VCaP (cell line): ENCODE measurements at regions not wholly inside any gene's neighbourhood (a gene's known extent, or its start where the extent isn't known, plus 50 kb on each side); places are given as distances from the start of the nearest gene placed in this dataset.

Source experiments
- H3K27ac ChIP-seq: fragments of 450-650 bp; 2 replicates; pipeline ENCODE4 v1.5.1; 2017
- CTCF ChIP-seq: fragments of 450-650 bp; conservative IDR thresholded peaks from 2 replicates; pipeline ENCODE4 v1.5.1; 2017; ENCODE audit warnings: mild to moderate bottlenecking, moderate library complexity

DNA sequence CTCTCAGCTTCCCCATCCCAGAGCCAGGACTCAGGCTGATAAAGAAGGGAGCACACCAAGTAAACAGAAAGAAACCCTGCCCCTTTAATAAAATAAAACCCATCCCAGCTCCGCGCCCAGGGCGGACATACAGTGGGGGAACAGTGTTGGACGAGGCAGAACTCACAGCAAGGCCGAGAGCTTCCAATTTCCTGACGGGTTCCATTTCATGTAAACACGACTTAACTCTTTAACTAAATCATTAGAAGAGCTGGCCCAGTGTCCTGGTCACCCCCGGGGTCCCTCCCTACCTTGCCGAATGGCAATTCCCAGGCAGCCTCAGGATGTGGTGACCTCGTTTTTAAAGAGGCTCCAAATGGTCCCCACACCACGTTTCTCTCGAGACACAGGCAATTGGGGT is 340.7 kb downstream of the FOXL1 start:
- H3K27ac ChIP-seq = no peak overlapping the region
- no peak for TF ChIP-seq CTCF

DNA sequence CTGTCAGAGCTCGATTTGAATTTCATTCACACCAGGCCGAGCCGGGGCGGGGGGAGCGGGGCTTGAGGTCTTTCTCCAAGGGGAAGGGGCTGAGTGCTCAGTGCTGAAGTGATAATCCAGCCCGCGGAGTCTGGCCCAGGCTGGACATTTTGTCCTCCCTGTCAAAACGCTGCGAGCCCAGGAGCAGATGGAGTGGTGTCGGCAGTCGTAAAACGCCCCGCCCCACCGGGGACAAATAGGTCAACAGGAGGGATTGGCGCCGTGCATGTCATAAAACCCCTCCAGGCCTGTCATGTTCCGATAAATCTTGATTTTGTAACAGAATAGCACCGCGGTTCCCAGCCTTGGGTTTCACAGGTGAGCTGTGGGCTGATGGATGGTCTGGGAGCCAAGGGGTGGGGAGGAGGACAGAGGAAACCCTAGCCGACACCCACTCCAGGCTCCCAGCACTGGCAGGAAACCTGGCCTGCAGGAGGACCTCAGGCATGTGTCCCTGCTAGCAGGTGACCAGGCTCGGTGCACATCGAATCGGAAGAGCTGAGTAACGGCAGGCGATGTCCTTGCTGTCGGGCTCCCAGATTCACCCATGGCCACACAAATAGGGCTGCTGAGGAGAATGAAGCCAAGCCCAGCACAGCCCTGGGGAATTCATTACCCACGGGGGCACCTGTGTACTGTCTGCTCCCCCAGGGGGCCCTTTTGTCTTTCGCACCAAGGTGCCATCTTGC is 341.4 kb downstream of the FOXL1 start:
- no peak overlapping the region for H3K27ac ChIP-seq
- TF ChIP-seq CTCF = no peak

- no peak for TF ChIP-seq CTCF
- H3K27ac ChIP-seq = no peak overlapping the region
These were observed 342.9 kb downstream of the FOXL1 start for GRCh38 chr16:86921289-86921688.

DNA sequence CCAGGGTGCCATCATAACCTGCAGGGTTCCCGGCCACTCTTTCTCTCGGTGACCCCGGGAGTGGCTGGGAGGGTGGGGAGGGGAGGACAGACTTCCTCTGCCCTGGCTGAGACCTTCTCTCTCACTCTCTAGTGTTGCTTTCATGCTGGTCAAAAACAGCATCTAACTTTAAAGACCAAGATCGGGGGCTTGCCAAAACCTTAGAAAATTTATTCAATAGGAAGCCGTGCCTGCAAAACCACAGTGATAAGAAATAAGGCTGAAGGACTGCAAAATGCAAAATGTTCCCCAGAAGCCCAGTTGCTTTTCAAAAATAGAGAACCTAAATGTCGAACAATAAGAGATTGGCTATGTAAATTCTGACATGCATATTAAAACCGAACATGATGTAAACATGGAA is 344.0 kb downstream of the FOXL1 start:
- no peak for TF ChIP-seq CTCF
- no peak overlapping the region for H3K27ac ChIP-seq

DNA sequence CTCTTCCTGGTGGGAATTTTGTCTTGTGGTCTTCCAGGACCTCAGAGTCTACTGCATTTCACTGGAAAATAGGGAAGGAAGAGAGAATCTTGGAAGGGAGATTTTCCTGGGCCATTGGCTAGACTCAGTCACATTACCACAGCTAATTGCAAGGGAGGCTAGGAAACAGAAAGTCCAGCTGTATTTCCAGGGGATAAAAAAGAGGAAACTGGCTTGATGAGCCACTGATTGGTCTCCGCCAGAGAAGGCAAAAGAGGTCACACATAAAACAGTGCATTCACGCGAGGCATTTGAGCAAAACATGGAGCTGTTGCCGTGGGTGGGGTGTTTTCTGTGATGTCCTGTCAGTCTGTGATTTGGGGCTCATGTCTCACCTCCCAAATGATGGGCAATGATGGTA is 345.3 kb downstream of the FOXL1 start:
- H3K27ac ChIP-seq = no peak overlapping the region

GRCh38 chr16:86924537-86924936 is 346.2 kb downstream of the FOXL1 start:
- H3K27ac ChIP-seq = no peak overlapping the region
- no peak for TF ChIP-seq CTCF

More for the DNA sequence above, 345.3 kb downstream of the FOXL1 start:
- TF ChIP-seq CTCF = no peak

DNA sequence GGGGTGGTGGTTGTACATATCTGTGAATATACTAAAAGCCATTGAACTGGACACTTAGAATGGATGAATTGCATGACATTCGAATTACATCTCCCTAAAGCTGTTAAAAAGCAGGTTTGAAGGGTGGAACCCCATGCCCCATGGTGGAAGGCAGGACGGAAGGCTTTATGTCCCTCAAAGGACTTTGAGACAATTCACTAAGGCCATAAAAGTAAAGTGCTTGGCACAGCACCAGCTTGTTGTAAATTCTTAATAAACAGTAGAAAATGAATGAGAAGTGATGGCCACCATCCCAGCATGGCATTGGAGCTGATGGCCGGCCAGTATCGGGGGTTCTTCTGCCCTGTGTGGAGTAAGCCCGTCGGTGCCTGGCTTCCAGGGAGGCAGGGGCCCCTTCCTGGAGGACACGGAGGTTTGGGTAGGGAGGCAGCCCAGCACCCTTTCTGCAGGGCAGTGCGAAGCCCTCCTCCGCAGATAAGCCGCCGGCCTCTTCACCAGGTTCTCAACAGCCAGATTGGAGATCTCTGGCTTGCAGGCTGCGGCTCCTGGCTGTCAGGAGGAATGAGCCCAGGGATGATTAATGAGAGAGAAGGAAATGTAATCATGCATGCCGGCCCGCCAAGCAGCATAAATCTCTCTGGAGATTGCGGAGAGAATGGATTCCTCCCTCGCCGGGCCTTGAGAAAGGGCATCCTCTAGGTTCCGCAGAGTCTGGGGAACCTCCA is 346.9 kb downstream of the FOXL1 start:
- TF ChIP-seq CTCF = no peak
- H3K27ac ChIP-seq = no peak overlapping the region
